ENCODE measurements at regions not wholly inside any gene's neighbourhood (a gene's known extent, or its start where the extent isn't known, plus 50 kb on each side); places are given as distances from the start of the nearest gene placed in this dataset.

DNA sequence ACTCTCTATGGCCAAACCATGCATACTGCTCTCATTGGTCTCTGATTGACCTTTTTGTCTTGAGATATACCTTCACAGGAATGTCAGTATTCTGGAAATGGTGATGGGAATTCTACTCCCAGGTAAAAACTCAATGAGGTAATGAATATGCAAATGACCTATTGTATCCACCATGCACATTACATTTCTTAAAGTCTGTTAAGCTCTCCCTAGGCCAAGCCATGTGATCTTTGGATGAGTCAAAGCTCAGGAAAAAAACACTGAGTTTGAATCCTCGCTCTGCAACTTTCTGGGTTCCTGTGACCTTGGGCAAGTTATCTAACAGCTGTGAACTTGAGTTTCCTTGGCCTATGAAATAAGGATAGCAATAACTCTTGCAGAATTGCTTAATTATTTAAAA lies 175.4 kb downstream of the PPP1R2C start:
- TF ChIP-seq, protein P1, sequence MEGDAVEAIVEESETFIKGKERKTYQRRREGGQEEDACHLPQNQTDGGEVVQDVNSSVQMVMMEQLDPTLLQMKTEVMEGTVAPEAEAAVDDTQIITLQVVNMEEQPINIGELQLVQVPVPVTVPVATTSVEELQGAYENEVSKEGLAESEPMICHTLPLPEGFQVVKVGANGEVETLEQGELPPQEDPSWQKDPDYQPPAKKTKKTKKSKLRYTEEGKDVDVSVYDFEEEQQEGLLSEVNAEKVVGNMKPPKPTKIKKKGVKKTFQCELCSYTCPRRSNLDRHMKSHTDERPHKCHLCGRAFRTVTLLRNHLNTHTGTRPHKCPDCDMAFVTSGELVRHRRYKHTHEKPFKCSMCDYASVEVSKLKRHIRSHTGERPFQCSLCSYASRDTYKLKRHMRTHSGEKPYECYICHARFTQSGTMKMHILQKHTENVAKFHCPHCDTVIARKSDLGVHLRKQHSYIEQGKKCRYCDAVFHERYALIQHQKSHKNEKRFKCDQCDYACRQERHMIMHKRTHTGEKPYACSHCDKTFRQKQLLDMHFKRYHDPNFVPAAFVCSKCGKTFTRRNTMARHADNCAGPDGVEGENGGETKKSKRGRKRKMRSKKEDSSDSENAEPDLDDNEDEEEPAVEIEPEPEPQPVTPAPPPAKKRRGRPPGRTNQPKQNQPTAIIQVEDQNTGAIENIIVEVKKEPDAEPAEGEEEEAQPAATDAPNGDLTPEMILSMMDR (IDR thresholded peaks at IDR 0.05), result no peak
- TF ChIP-seq POLR2AphosphoS5 (IDR thresholded peaks at IDR 0.05), result no peak

Data from sigmoid colon (tissue), 4 donors.